MM.1S (cell line): ENCODE measurements at regions not wholly inside any gene's neighbourhood (a gene's known extent, or its start where the extent isn't known, plus 50 kb on each side); places are given as distances from the start of the nearest gene placed in this dataset.

Experiments
- EZH2 ChIP-seq: fragments of 300-600 bp; sonication (generic); optimal IDR thresholded peaks from 2 replicates; pipeline ENCODE3; 2017; ENCODE audit warnings: low read depth, mild to moderate bottlenecking, antibody characterized with exemption, low read length, mixed read lengths
- EZH2phosphoT487 ChIP-seq: fragments of 300-600 bp; sonication (generic); IDR thresholded peaks from 2 replicates; pipeline ENCODE4 v1.6.1; 2018; ENCODE audit warnings: antibody characterized with exemption, low read length
- TF ChIP-seq, protein P1 (sequence below): fragments of 300-600 bp; sonication (generic); IDR thresholded peaks from 2 replicates; pipeline ENCODE4 v1.5.1; 2016; ENCODE audit warnings: antibody characterized with exemption, low read length, mixed read lengths

GRCh38 chr17:77651988-77652387, 306.5 kb upstream of the TNRC6C start:
- TF ChIP-seq, protein P1, sequence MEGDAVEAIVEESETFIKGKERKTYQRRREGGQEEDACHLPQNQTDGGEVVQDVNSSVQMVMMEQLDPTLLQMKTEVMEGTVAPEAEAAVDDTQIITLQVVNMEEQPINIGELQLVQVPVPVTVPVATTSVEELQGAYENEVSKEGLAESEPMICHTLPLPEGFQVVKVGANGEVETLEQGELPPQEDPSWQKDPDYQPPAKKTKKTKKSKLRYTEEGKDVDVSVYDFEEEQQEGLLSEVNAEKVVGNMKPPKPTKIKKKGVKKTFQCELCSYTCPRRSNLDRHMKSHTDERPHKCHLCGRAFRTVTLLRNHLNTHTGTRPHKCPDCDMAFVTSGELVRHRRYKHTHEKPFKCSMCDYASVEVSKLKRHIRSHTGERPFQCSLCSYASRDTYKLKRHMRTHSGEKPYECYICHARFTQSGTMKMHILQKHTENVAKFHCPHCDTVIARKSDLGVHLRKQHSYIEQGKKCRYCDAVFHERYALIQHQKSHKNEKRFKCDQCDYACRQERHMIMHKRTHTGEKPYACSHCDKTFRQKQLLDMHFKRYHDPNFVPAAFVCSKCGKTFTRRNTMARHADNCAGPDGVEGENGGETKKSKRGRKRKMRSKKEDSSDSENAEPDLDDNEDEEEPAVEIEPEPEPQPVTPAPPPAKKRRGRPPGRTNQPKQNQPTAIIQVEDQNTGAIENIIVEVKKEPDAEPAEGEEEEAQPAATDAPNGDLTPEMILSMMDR, result no peak
- TF ChIP-seq EZH2 (no peak), EZH2phosphoT487 (no peak)
